ENCODE measurements at regions not wholly inside any gene's neighbourhood (a gene's known extent, or its start where the extent isn't known, plus 50 kb on each side); places are given as distances from the start of the nearest gene placed in this dataset.

GRCh38 chr16:9567666-9568065 lies 476.2 kb downstream of the HAPSTR1 start:
- TF ChIP-seq, protein P1, sequence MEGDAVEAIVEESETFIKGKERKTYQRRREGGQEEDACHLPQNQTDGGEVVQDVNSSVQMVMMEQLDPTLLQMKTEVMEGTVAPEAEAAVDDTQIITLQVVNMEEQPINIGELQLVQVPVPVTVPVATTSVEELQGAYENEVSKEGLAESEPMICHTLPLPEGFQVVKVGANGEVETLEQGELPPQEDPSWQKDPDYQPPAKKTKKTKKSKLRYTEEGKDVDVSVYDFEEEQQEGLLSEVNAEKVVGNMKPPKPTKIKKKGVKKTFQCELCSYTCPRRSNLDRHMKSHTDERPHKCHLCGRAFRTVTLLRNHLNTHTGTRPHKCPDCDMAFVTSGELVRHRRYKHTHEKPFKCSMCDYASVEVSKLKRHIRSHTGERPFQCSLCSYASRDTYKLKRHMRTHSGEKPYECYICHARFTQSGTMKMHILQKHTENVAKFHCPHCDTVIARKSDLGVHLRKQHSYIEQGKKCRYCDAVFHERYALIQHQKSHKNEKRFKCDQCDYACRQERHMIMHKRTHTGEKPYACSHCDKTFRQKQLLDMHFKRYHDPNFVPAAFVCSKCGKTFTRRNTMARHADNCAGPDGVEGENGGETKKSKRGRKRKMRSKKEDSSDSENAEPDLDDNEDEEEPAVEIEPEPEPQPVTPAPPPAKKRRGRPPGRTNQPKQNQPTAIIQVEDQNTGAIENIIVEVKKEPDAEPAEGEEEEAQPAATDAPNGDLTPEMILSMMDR (IDR thresholded peaks at IDR 0.05; ENCODE audit: insufficient read depth, low read length, missing control alignments) = no peak
- ChIA-PET CTCF (no interaction called here), POLR2A (no interaction called here)
- DNase-seq (ENCODE audit: low read depth, low spot score) = no peak
- no peak overlapping the region for H3K4me3 ChIP-seq (ENCODE audit: low read depth, low read length)

DNA sequence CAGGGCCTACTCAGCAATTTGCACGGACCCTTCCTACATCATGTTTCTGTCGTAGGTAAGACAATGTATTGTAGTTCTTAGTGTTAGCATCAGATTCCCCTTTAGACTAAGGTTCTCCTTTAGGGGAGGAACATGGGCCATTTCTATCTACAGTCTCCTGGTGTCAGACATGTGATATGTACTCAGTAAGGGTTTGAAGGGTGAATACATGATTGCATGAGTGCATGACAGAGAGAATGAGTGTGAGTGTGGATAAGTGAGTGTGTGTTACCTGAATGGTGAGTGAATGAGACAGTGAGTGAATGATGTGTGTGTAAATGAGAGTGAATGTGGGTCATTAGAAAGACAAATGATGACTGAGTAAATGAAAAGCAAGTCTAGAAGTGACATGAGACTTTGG lies 476.8 kb downstream of the HAPSTR1 start:
- TF ChIP-seq, protein P1 (IDR thresholded peaks at IDR 0.05; ENCODE audit: insufficient read depth, low read length, missing control alignments) = no peak
- ChIA-PET POLR2A (no interaction called here), CTCF (no interaction called here)
- DNase-seq (ENCODE audit: low read depth, low spot score) = no peak
- no peak overlapping the region for H3K4me3 ChIP-seq (ENCODE audit: low read depth, low read length)

DNA sequence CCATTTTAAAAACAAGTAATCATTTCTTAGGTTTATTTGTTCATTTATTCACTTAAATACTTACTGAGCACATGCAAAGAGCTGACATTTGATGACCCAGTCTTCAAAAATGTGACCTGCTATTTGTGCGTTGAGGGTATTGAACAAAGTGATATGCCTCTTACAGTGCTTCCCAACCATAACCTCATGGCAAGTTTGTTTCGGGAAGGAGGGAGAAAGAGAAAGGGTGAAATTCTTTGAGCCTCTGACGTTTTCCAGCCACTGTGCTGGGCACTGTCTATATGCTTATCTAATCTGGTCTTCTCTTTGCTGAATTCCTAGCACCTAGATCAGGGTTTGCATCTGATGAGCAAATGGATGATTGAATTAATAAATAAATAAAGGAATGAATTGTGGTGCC lies 479.1 kb downstream of the HAPSTR1 start:
- no peak overlapping the region for H3K4me3 ChIP-seq (ENCODE audit: low read depth, low read length)
- DNase-seq (ENCODE audit: low read depth, low spot score) = no peak
- CTCF ChIA-PET = no interaction called here
- POLR2A ChIA-PET = no interaction called here
- TF ChIP-seq, protein P1 (IDR thresholded peaks at IDR 0.05; ENCODE audit: insufficient read depth, low read length, missing control alignments) = no peak

DNA sequence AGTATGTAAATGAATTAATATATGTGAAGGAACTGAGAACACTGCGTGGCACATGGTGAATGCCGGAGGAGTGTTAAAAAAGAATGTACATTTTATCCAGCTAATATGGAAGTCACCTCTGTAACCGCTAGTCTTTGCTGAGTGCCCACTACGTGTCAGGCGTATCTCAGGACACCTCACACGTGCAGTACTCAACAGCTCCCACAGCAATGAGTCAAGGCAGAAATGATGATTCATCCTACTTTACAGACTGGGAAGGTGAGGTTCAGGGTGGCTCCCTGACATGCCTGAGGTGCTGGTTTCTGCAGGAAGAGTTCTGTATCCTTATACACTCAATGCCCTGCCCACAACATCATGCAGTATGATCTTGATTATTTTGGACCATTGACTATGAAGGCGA lies 487.0 kb downstream of the HAPSTR1 start:
- ChIA-PET CTCF (no interaction called here), POLR2A (no interaction called here)
- no peak for DNase-seq (ENCODE audit: low read depth, low spot score)
- no peak overlapping the region for H3K4me3 ChIP-seq (ENCODE audit: low read depth, low read length)
- TF ChIP-seq, protein P1 (IDR thresholded peaks at IDR 0.05; ENCODE audit: insufficient read depth, low read length, missing control alignments) = no peak

DNA sequence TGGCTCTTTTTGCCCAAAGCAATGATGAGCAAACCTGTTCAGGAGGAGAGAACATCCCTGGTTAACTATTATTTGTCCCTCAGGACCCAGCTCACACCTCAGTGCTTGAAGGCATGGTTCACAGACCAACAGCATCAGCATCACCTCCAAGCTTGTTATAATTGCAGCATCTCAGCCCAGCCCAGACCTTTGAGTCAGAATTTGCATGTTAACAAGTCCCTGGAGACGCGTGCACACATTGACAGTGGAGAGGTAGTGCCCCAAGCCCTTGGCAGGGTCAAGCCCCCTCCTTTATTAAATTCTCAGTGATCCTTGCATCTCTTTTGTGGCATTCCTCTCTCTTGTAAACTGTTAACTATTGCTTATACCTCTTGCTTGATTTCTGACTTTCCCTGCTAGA lies 488.6 kb downstream of the HAPSTR1 start:
- no peak for DNase-seq (ENCODE audit: low read depth, low spot score)
- TF ChIP-seq, protein P1 (IDR thresholded peaks at IDR 0.05; ENCODE audit: insufficient read depth, low read length, missing control alignments) = no peak
- ChIA-PET POLR2A (no interaction called here), CTCF (no interaction called here)
- no peak overlapping the region for H3K4me3 ChIP-seq (ENCODE audit: low read depth, low read length)

- CTCF ChIA-PET = no interaction called here
- no peak overlapping the region for H3K4me3 ChIP-seq (ENCODE audit: low read depth, low read length)
- TF ChIP-seq, protein P1 (IDR thresholded peaks at IDR 0.05; ENCODE audit: insufficient read depth, low read length, missing control alignments) = no peak
- no peak for DNase-seq (ENCODE audit: low read depth, low spot score)
- POLR2A ChIA-PET = no interaction called here
Observed at GRCh38 chr16:9593440-9593839, 502.0 kb downstream of the HAPSTR1 start.

Measured in AG04449 (cell line).